Astrocyte (in vitro differentiated cells and primary cell): ENCODE measurements at regions not wholly inside any gene's neighbourhood (a gene's known extent, or its start where the extent isn't known, plus 50 kb on each side); places are given as distances from the start of the nearest gene placed in this dataset.

Source experiments
- DNase-seq: peaks from one replicate; pipeline ENCODE4 v3.0.0-alpha.2; 2010; ENCODE audit warnings: low read depth
- FAIRE-seq: peaks from 2 replicates; lab custom pipeline; 2011; peaks lifted over from hg19 to GRCh38; lab: Jason Lieb, UNC
- H2AFZ ChIP-seq: 2 replicates; pipeline ENCODE4 v1.6.0; 2012; ENCODE audit warnings: low read depth, low read length, inconsistent platforms
- H3K27ac ChIP-seq: 2 replicates; pipeline ENCODE4 v1.5.1; 2011; ENCODE audit warnings: low read depth, low read length, inconsistent platforms
- H3K27me3 ChIP-seq: 2 replicates; pipeline ENCODE4 v1.6.0; 2011; ENCODE audit warnings: low read length, inconsistent platforms; ENCODE audit not compliant: insufficient read depth
- H3K36me3 ChIP-seq: 2 replicates; pipeline ENCODE4 v1.5.1; 2011; ENCODE audit warnings: low read length, inconsistent platforms; ENCODE audit not compliant: insufficient read depth
- H3K4me1 ChIP-seq: 2 replicates; pipeline ENCODE4 v1.5.1; 2011; ENCODE audit warnings: low read length, inconsistent platforms; ENCODE audit not compliant: insufficient read depth
- H3K4me2 ChIP-seq: 2 replicates; pipeline ENCODE4 v1.6.0; 2012; ENCODE audit warnings: low read length, inconsistent platforms
- H3K4me3 ChIP-seq: 2 replicates; pipeline ENCODE4 v1.5.1; 2011; ENCODE audit warnings: low read depth, mild to moderate bottlenecking, low read length, inconsistent platforms; ENCODE audit not compliant: insufficient read depth
- H3K79me2 ChIP-seq: 2 replicates; pipeline ENCODE4 v1.6.0; 2012; ENCODE audit warnings: mild to moderate bottlenecking, low read length, inconsistent platforms; ENCODE audit not compliant: insufficient read depth
- H3K9ac ChIP-seq: 2 replicates; pipeline ENCODE4 v1.6.0; 2012; ENCODE audit warnings: mild to moderate bottlenecking, low read length, inconsistent platforms
- H3K9me3 ChIP-seq: 2 replicates; pipeline ENCODE4 v1.5.1; 2012; ENCODE audit warnings: low read depth, mild to moderate bottlenecking, low read length, inconsistent platforms; ENCODE audit not compliant: insufficient read depth
- H4K20me1 ChIP-seq: 2 replicates; pipeline ENCODE4 v1.6.0; 2012; ENCODE audit warnings: low read length, inconsistent platforms; ENCODE audit not compliant: insufficient read depth
- H3K27ac Mint-ChIP-seq: one replicate; pipeline ENCODE4 v1.8.0; 2021; ENCODE audit warnings: mild to moderate bottlenecking, mixed read lengths; ENCODE audit not compliant: unreplicated experiment
- H3K27me3 Mint-ChIP-seq: one replicate; pipeline ENCODE4 v1.8.0; 2021; ENCODE audit warnings: low read depth, mixed read lengths; ENCODE audit not compliant: unreplicated experiment
- H3K36me3 Mint-ChIP-seq: one replicate; pipeline ENCODE4 v1.8.0; 2021; ENCODE audit warnings: low read depth, mixed read lengths; ENCODE audit not compliant: unreplicated experiment
- H3K4me1 Mint-ChIP-seq: one replicate; pipeline ENCODE4 v1.8.0; 2021; ENCODE audit warnings: low read depth, mixed read lengths; ENCODE audit not compliant: unreplicated experiment
- H3K4me3 Mint-ChIP-seq: one replicate; pipeline ENCODE4 v1.8.0; 2021; ENCODE audit warnings: mild to moderate bottlenecking, moderate library complexity, mixed read lengths; ENCODE audit not compliant: unreplicated experiment
- H3K9me3 Mint-ChIP-seq: one replicate; pipeline ENCODE4 v1.8.0; 2021; ENCODE audit warnings: mild to moderate bottlenecking, mixed read lengths; ENCODE audit not compliant: unreplicated experiment
- EZH2 ChIP-seq: IDR thresholded peaks from 2 replicates; pipeline ENCODE4 v1.6.1; 2012; ENCODE audit warnings: mild to moderate bottlenecking, low read length, inconsistent platforms; ENCODE audit not compliant: insufficient read depth
- TF ChIP-seq, protein P1 (sequence below): IDR thresholded peaks from 2 replicates; pipeline ENCODE4 v1.5.1; 2011; ENCODE audit warnings: low read depth, mild to moderate bottlenecking, inconsistent platforms, low read length, moderate library complexity; ENCODE audit not compliant: insufficient read depth

DNA sequence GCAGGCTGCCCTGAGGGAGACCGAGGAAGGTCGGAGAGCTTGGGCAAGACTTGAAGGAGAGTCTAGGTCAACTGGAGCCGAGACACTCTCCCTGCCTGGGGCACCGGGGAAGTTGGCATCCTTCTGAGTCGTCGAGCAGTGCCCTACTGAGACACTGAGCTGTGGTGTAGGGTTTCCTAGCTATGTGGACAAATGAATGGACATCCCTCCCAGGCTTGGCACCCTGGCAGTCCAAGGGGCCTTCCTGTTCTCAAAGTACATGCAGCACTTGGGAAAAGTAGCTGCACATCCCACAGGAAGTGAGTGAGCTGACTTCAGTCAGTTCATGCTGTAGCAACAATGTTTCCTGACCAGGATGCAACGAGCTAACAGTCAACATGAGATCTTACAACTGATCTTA lies 57.2 kb upstream of the INPP5A start:
- Histone ChIP-seq H3K27me3 (no peaks in the 10 kb centered on the region), H3K9ac (no peak overlapping the region), H3K4me3 (no peak overlapping the region), H3K36me3 (no peaks in the 10 kb centered on the region), H3K27ac (no peak overlapping the region), H4K20me1 (no peaks in the 10 kb centered on the region), H3K9me3 (no peaks in the 10 kb centered on the region), H3K4me2 (no peak overlapping the region), H3K79me2 (no peaks in the 10 kb centered on the region), H3K4me1 (peaks cover 18% of the 10 kb centered on the region), H2AFZ (no peak overlapping the region)
- FAIRE-seq (no peak), DNase-seq (no peak)
- Mint-ChIP-seq H3K4me3 (no peak overlapping the region), H3K27me3 (peaks cover 18% of the 10 kb centered on the region), H3K27ac (peak overlapping the region; percentile 53), H3K36me3 (no peaks in the 10 kb centered on the region), H3K4me1 (peaks cover 21% of the 10 kb centered on the region), H3K9me3 (no peaks in the 10 kb centered on the region)
- no peak for TF ChIP-seq EZH2
- TF ChIP-seq, protein P1, sequence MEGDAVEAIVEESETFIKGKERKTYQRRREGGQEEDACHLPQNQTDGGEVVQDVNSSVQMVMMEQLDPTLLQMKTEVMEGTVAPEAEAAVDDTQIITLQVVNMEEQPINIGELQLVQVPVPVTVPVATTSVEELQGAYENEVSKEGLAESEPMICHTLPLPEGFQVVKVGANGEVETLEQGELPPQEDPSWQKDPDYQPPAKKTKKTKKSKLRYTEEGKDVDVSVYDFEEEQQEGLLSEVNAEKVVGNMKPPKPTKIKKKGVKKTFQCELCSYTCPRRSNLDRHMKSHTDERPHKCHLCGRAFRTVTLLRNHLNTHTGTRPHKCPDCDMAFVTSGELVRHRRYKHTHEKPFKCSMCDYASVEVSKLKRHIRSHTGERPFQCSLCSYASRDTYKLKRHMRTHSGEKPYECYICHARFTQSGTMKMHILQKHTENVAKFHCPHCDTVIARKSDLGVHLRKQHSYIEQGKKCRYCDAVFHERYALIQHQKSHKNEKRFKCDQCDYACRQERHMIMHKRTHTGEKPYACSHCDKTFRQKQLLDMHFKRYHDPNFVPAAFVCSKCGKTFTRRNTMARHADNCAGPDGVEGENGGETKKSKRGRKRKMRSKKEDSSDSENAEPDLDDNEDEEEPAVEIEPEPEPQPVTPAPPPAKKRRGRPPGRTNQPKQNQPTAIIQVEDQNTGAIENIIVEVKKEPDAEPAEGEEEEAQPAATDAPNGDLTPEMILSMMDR = no peak

DNA sequence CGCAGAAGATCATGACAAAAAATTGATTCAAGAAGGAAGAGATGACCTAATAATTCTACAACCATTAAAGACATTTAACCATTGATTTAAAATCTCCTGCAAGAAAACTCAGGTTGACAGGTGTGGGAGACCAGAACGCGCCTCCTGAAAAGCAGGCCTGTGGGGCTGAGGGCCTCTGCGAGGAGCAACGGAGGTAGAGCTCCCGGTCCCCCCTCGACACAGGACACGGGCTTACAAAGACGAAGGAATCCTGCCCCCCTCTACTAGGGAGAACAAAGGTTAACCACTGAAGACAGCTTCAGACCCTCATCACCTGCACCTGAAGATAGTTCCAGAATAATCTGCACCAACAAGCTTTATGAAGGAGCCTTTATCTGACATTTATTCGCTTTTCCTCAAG lies 55.9 kb upstream of the INPP5A start:
- Histone ChIP-seq H3K4me2 (peak overlapping the region; percentile 73), H3K36me3 (no peaks in the 10 kb centered on the region), H3K27me3 (no peaks in the 10 kb centered on the region), H3K9ac (peak overlapping the region; percentile 56), H3K79me2 (no peaks in the 10 kb centered on the region), H3K27ac (peak overlapping the region; percentile 42), H3K4me3 (no peak overlapping the region), H3K4me1 (peaks cover 18% of the 10 kb centered on the region), H3K9me3 (no peaks in the 10 kb centered on the region), H2AFZ (peak overlapping the region; percentile 57), H4K20me1 (no peaks in the 10 kb centered on the region)
- Mint-ChIP-seq H3K36me3 (no peaks in the 10 kb centered on the region), H3K4me1 (peaks cover 21% of the 10 kb centered on the region), H3K4me3 (no peak overlapping the region), H3K27me3 (peaks cover 17% of the 10 kb centered on the region), H3K27ac (peak overlapping the region; percentile 72), H3K9me3 (no peaks in the 10 kb centered on the region)
- FAIRE-seq = no peak
- no peak for TF ChIP-seq EZH2
- TF ChIP-seq, protein P1 = no peak
- DNase-seq = no peak

GRCh38 chr10:132482090-132482800 lies 55.3 kb upstream of the INPP5A start:
- H3K9me3 ChIP-seq = no peaks in the 10 kb centered on the region
- H3K27ac ChIP-seq = peak overlapping the region; percentile 43
- no peaks in the 10 kb centered on the region for H3K79me2 ChIP-seq
- H3K4me1 Mint-ChIP-seq = peaks cover 21% of the 10 kb centered on the region
- no peaks in the 10 kb centered on the region for H4K20me1 ChIP-seq
- no peaks in the 10 kb centered on the region for H3K36me3 Mint-ChIP-seq
- peak; percentile 96 for FAIRE-seq
- peak overlapping the region; percentile 57 for H2AFZ ChIP-seq
- peak overlapping the region; percentile 3 for H3K4me3 ChIP-seq
- H3K27me3 Mint-ChIP-seq = peaks cover 21% of the 10 kb centered on the region
- peak; percentile 80 for DNase-seq
- H3K4me2 ChIP-seq = peak overlapping the region; percentile 73
- no peaks in the 10 kb centered on the region for H3K27me3 ChIP-seq
- TF ChIP-seq, protein P1 = no peak
- no peak for TF ChIP-seq EZH2
- H3K4me1 ChIP-seq = peaks cover 18% of the 10 kb centered on the region
- peak overlapping the region; percentile 72 for H3K27ac Mint-ChIP-seq
- no peaks in the 10 kb centered on the region for H3K9me3 Mint-ChIP-seq
- H3K4me3 Mint-ChIP-seq = peak overlapping the region; percentile 23
- no peaks in the 10 kb centered on the region for H3K36me3 ChIP-seq
- H3K9ac ChIP-seq = peak overlapping the region; percentile 56
